SK-N-SH treated with all-trans-retinoic acid at 6 μM for 48 hours (cell line): ENCODE measurements at regions not wholly inside any gene's neighbourhood (a gene's known extent, or its start where the extent isn't known, plus 50 kb on each side); places are given as distances from the start of the nearest gene placed in this dataset.

ENCODE experiments used
- ATAC-seq: fragments of 200-7000 bp; cut with Tn5 transposase; 3 replicates; pipeline ENCODE4 v1.9.1; 2020; ENCODE audit warnings: mild to moderate bottlenecking, moderate library complexity
- BACH2 ChIP-seq: fragments of 250-450 bp; sonication (Bioruptor Pico); IDR thresholded peaks from 2 replicates; pipeline ENCODE4 v1.9.0; 2021; ENCODE audit warnings: mild to moderate bottlenecking, borderline replicate concordance
- CSDC2 ChIP-seq: fragments of 250-450 bp; sonication (Bioruptor Pico); IDR thresholded peaks from 2 replicates; pipeline ENCODE4 v1.5.0; 2020; ENCODE audit warnings: mild to moderate bottlenecking, moderate library complexity
- ESRRG ChIP-seq: fragments of 250-450 bp; sonication (Bioruptor Pico); IDR thresholded peaks from 2 replicates; pipeline ENCODE4 v1.6.1; 2021; ENCODE audit warnings: mild to moderate bottlenecking
- OSR1 ChIP-seq: fragments of 250-450 bp; sonication (Bioruptor Pico); IDR thresholded peaks from 2 replicates; pipeline ENCODE4 v1.8.0; 2022; ENCODE audit warnings: moderate library complexity, mild to moderate bottlenecking, inconsistent platforms
- RARB ChIP-seq: fragments of 250-450 bp; sonication (Bioruptor Pico); IDR thresholded peaks from 2 replicates; pipeline ENCODE4 v1.8.0; 2021; ENCODE audit warnings: mild to moderate bottlenecking, moderate library complexity
- SNAI2 ChIP-seq: fragments of 250-450 bp; sonication (Bioruptor Pico); IDR thresholded peaks from 2 replicates; pipeline ENCODE4 v1.5.0; 2020; ENCODE audit warnings: mild to moderate bottlenecking, moderate library complexity
- TOX ChIP-seq: fragments of 250-450 bp; sonication (Bioruptor Pico); IDR thresholded peaks from 2 replicates; pipeline ENCODE4 v1.8.0; 2021; ENCODE audit warnings: mild to moderate bottlenecking, moderate library complexity, borderline replicate concordance
- ZC3H10 ChIP-seq: fragments of 250-450 bp; sonication (Bioruptor Pico); IDR thresholded peaks from 2 replicates; pipeline ENCODE4 v1.5.1; 2021; ENCODE audit warnings: mild to moderate bottlenecking, moderate library complexity
- ZFP3 ChIP-seq: fragments of 250-450 bp; sonication (Bioruptor Pico); IDR thresholded peaks from 2 replicates; pipeline ENCODE4 v1.5.0; 2020; ENCODE audit warnings: mild to moderate bottlenecking, moderate library complexity
- ZFP30 ChIP-seq: fragments of 450-650 bp; formaldehyde crosslinking; IDR thresholded peaks from 2 replicates; pipeline ENCODE4 v1.5.0; 2022; ENCODE audit warnings: mild to moderate bottlenecking, moderate library complexity
- ZNF70 ChIP-seq: fragments of 450-650 bp; formaldehyde crosslinking; IDR thresholded peaks from 2 replicates; pipeline ENCODE4 v1.5.0; 2020; ENCODE audit warnings: mild to moderate bottlenecking, moderate library complexity
- ZNF8 ChIP-seq: fragments of 450-650 bp; formaldehyde crosslinking; IDR thresholded peaks from 2 replicates; pipeline ENCODE4 v1.5.0; 2020; ENCODE audit warnings: mild to moderate bottlenecking, moderate library complexity
- TF ChIP-seq, protein P1 (sequence below): fragments of 250-450 bp; sonication (Bioruptor Pico); IDR thresholded peaks from 2 replicates; pipeline ENCODE4 v1.8.0; 2020; ENCODE audit warnings: mild to moderate bottlenecking, moderate library complexity, borderline replicate concordance
- TF ChIP-seq, protein P2 (sequence below): fragments of 250-450 bp; sonication (Bioruptor Pico); IDR thresholded peaks from 2 replicates; pipeline ENCODE4 v1.8.0; 2021; ENCODE audit warnings: low read depth, mild to moderate bottlenecking, moderate library complexity, borderline replicate concordance
- TF ChIP-seq, protein P3 (sequence below): fragments of 250-450 bp; sonication (Bioruptor Pico); IDR thresholded peaks from 2 replicates; pipeline ENCODE4 v1.5.1; 2021; ENCODE audit warnings: mild to moderate bottlenecking, moderate library complexity
- TF ChIP-seq, protein P4 (sequence below): fragments of 250-450 bp; sonication (Bioruptor Pico); IDR thresholded peaks from 2 replicates; pipeline ENCODE4 v1.5.0; 2020; ENCODE audit warnings: mild to moderate bottlenecking, moderate library complexity
- TF ChIP-seq, protein P5 (sequence below): fragments of 250-450 bp; sonication (Bioruptor Pico); IDR thresholded peaks from 2 replicates; pipeline ENCODE4 v1.5.1; 2020; ENCODE audit warnings: low read depth, mild to moderate bottlenecking, moderate library complexity

DNA sequence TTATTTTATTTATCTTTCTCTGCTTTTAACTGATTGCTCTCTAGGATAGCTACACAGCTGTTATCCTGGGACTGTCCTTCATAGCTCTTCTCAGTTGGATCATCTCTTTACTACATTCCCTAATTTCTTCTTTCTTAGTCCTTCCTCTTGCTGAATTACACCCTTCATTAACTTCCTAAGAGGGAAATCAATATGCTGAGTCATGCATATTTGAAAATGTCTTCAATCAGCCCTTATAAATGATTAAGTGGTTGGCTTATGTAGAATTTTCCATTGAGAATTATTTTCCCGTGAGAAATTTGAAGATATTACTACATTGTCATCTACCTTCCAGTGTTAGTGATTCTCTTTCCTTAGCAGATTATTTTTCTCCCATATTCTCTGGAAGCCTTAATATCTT, 214.2 kb downstream of the SOCS6 start:
- no peak for ATAC-seq
- TF ChIP-seq TOX (CRISPR knock-in tag) = no peak
- no peak for TF ChIP-seq ZFP30 (CRISPR knock-in tag)
- no peak for TF ChIP-seq ZC3H10
- TF ChIP-seq ZNF70 (CRISPR knock-in tag) = no peak
- TF ChIP-seq ZFP3 (CRISPR knock-in tag) = no peak
- no peak for TF ChIP-seq OSR1
- TF ChIP-seq, protein P1, sequence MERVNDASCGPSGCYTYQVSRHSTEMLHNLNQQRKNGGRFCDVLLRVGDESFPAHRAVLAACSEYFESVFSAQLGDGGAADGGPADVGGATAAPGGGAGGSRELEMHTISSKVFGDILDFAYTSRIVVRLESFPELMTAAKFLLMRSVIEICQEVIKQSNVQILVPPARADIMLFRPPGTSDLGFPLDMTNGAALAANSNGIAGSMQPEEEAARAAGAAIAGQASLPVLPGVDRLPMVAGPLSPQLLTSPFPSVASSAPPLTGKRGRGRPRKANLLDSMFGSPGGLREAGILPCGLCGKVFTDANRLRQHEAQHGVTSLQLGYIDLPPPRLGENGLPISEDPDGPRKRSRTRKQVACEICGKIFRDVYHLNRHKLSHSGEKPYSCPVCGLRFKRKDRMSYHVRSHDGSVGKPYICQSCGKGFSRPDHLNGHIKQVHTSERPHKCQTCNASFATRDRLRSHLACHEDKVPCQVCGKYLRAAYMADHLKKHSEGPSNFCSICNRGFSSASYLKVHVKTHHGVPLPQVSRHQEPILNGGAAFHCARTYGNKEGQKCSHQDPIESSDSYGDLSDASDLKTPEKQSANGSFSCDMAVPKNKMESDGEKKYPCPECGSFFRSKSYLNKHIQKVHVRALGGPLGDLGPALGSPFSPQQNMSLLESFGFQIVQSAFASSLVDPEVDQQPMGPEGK (CRISPR knock-in tag) = no peak

DNA sequence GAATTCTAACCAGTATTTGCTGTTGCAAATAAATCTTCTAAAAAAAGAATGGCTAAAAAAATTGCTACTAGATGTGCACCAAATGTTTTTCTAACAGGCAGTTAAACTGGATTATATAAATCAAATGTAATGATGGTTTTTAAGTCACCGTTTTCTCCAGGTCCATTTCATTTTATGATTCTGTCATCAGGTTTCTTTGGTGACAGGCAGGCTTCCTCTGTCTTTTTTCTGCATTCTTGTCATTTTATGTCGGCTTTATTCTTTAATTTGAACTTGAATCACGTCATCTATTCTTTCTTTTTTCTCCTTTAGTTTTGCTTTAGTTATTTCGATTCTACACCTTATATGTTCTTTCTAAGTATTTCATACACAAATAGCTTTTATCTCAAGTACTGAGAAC, 212.5 kb downstream of the SOCS6 start:
- TF ChIP-seq, protein P1 (CRISPR knock-in tag) = no peak
- TF ChIP-seq TOX (CRISPR knock-in tag) (no peak), ZNF70 (CRISPR knock-in tag) (no peak), ZNF8 (no peak), RARB (CRISPR knock-in tag) (no peak), BACH2 (CRISPR knock-in tag) (no peak), SNAI2 (CRISPR knock-in tag) (no peak)
- TF ChIP-seq, protein P2, sequence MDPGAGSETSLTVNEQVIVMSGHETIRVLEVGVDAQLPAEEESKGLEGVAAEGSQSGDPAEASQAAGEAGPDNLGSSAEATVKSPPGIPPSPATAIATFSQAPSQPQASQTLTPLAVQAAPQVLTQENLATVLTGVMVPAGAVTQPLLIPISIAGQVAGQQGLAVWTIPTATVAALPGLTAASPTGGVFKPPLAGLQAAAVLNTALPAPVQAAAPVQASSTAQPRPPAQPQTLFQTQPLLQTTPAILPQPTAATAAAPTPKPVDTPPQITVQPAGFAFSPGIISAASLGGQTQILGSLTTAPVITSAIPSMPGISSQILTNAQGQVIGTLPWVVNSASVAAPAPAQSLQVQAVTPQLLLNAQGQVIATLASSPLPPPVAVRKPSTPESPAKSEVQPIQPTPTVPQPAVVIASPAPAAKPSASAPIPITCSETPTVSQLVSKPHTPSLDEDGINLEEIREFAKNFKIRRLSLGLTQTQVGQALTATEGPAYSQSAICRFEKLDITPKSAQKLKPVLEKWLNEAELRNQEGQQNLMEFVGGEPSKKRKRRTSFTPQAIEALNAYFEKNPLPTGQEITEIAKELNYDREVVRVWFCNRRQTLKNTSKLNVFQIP (CRISPR knock-in tag) = no peak
- ATAC-seq = no peak

DNA sequence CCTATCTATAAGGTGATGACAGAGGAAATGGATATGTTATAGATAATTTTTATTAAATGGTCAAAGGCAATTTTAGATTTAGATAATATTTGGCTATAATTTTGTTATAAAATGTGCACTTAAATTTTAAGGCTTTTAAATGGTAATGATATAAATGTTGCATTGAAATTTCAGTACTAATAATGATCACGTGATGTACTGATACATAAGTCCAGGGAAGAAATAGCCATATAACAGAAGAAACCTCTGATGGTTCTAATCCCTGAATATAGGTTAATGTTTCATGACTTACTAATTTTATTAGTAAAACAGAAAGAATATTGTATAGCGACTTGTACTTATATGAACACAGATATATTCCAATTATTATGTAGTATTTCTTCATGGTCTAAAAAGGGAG, 211.9 kb downstream of the SOCS6 start:
- ATAC-seq = no peak
- TF ChIP-seq, protein P3, sequence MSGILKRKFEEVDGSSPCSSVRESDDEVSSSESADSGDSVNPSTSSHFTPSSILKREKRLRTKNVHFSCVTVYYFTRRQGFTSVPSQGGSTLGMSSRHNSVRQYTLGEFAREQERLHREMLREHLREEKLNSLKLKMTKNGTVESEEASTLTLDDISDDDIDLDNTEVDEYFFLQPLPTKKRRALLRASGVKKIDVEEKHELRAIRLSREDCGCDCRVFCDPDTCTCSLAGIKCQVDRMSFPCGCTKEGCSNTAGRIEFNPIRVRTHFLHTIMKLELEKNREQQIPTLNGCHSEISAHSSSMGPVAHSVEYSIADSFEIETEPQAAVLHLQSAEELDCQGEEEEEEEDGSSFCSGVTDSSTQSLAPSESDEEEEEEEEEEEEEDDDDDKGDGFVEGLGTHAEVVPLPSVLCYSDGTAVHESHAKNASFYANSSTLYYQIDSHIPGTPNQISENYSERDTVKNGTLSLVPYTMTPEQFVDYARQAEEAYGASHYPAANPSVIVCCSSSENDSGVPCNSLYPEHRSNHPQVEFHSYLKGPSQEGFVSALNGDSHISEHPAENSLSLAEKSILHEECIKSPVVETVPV (CRISPR knock-in tag) = no peak
- no peak for TF ChIP-seq ESRRG (CRISPR knock-in tag)
- TF ChIP-seq, protein P4, sequence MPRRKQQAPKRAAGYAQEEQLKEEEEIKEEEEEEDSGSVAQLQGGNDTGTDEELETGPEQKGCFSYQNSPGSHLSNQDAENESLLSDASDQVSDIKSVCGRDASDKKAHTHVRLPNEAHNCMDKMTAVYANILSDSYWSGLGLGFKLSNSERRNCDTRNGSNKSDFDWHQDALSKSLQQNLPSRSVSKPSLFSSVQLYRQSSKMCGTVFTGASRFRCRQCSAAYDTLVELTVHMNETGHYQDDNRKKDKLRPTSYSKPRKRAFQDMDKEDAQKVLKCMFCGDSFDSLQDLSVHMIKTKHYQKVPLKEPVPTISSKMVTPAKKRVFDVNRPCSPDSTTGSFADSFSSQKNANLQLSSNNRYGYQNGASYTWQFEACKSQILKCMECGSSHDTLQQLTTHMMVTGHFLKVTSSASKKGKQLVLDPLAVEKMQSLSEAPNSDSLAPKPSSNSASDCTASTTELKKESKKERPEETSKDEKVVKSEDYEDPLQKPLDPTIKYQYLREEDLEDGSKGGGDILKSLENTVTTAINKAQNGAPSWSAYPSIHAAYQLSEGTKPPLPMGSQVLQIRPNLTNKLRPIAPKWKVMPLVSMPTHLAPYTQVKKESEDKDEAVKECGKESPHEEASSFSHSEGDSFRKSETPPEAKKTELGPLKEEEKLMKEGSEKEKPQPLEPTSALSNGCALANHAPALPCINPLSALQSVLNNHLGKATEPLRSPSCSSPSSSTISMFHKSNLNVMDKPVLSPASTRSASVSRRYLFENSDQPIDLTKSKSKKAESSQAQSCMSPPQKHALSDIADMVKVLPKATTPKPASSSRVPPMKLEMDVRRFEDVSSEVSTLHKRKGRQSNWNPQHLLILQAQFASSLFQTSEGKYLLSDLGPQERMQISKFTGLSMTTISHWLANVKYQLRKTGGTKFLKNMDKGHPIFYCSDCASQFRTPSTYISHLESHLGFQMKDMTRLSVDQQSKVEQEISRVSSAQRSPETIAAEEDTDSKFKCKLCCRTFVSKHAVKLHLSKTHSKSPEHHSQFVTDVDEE (CRISPR knock-in tag) = no peak
- TF ChIP-seq TOX (CRISPR knock-in tag) = no peak
- no peak for TF ChIP-seq ZFP3 (CRISPR knock-in tag)
- TF ChIP-seq, protein P5, sequence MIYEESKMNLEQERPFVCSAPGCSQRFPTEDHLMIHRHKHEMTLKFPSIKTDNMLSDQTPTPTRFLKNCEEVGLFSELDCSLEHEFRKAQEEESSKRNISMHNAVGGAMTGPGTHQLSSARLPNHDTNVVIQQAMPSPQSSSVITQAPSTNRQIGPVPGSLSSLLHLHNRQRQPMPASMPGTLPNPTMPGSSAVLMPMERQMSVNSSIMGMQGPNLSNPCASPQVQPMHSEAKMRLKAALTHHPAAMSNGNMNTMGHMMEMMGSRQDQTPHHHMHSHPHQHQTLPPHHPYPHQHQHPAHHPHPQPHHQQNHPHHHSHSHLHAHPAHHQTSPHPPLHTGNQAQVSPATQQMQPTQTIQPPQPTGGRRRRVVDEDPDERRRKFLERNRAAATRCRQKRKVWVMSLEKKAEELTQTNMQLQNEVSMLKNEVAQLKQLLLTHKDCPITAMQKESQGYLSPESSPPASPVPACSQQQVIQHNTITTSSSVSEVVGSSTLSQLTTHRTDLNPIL (CRISPR knock-in tag) = no peak

DNA sequence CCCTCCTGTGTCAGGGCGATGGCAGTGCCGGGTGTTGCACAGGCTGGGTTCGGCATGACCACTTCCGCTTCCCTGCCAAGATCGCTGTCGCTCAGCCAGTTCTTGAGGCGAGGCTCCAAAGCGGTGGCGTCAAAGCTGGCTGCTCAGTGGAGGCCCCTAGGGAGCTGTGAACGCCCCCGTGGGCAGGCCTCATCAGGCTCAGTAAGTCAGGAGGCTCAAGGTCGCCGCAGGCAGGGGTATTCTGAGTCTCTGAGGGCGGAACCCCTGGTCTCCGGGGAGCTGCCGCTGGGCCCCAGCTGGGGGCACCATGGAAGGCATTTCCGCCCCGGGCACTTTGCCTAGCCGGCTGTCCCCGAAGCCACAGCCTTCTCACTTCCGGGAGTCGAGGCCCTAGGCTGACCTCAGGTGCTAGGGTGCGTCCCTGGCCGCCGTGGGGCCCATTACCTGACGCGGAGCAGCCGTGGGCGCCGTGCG, 210.4 kb downstream of the SOCS6 start:
- no peak for ATAC-seq
- TF ChIP-seq, protein P4 (CRISPR knock-in tag) = no peak
- TF ChIP-seq, protein P1 (CRISPR knock-in tag) = no peak
- TF ChIP-seq, protein P2 (CRISPR knock-in tag) = no peak
- no peak for TF ChIP-seq CSDC2 (CRISPR knock-in tag)
- TF ChIP-seq ESRRG (CRISPR knock-in tag) = no peak
- no peak for TF ChIP-seq ZFP30 (CRISPR knock-in tag)
